Endometrium (tissue), 2 donors: ENCODE measurements at regions not wholly inside any gene's neighbourhood (a gene's known extent, or its start where the extent isn't known, plus 50 kb on each side); places are given as distances from the start of the nearest gene placed in this dataset.
"Not testable (repeated sequence)": the region's sequence is repeated elsewhere in the genome, so short reads cannot be mapped to it uniquely, and the experiment has no call there.

Source experiments
- FAIRE-seq: peaks from 2 replicates; lab custom pipeline; 2012; peaks lifted over from hg19 to GRCh38; lab: Jason Lieb, UNC
- donor health status: control.
- donor health status: control.

DNA sequence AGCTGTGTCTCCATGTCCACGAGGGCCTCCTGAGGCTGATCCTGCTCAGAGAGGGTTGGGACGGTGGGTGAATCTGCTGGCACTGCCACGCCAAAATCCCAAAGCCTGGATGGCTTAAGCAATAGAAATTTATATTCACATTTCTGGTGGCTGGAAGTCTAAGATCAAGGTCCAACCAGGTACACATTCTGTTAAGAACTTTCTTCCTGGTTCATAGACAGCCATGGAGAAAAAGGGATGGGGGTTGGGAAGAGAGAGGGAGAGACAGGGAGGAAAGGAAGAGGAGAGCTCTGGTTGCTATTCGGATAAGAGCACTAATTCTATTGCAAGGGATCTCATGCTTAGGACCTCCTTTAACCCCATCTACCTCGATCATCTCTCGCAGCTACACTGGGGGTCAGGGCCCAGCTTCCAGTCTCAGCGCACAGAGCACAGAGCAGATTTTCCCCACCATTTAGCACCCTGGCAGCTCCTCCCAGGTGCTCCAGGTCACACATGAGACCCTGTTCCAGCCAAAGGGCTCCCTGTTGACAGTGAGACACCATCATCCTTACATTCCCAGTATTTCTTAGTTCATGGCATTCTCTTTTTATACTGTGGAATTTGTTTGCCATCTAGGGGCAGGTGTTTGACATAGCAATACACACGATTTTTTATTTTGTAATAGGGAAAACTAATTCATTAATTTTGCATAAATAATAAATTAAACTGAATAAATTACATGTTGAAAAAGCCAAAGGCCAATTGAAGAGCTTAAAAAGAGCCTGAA, 615.6 kb downstream of the RPIA start:
- not testable (repeated sequence) for FAIRE-seq

- FAIRE-seq: not testable (repeated sequence)
Measured at GRCh38 chr2:89318990-89319389, 627.5 kb downstream of the RPIA start.

DNA sequence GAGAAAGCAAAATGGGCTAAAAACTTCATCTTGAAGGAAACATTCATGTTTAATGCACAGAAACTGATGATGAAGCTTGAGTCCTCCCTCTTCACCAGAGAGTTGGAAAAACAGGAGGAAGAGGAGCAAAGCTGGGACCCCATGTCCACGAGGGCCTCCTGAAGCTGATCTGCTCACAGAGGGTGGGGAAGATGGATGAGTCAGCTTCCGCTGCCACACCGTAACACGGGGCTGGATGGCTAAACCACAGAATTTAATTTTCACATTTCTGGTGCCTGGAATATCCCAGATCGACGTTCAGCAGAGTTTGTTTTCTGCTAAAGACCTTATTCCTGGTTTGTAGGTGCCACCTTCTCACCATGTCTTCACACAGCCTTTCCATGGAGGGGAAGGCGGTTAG, 634.4 kb downstream of the RPIA start:
- not testable (repeated sequence) for FAIRE-seq

DNA sequence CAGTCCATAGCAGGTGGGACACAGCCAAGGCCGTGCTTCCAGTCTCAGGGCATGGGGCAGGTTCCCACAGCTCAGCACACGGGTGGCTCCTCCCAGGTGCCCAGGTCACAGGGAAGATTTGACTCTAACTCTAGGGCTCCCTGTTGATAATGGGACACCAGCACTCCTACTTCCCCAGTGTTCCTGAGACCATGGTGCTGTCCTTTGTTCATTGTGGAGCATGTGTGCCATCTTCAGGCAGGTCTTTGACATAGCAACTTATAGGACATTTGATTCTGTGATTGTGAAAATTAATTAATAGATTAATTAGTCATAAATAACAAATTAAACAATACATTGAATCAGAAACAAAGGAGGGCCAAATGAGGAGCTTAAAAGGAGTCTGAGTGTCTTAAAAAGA, 635.0 kb downstream of the RPIA start:
- FAIRE-seq: not testable (repeated sequence)

- not testable (repeated sequence) for FAIRE-seq
Measured at GRCh38 chr2:89328790-89329189, 637.3 kb downstream of the RPIA start.
